Nucleus accumbens (tissue), 56 donors: ENCODE measurements at regions not wholly inside any gene's neighbourhood (a gene's known extent, or its start where the extent isn't known, plus 50 kb on each side); places are given as distances from the start of the nearest gene placed in this dataset.
"Not testable (repeated sequence)": the region's sequence is repeated elsewhere in the genome, so short reads cannot be mapped to it uniquely, and the experiment has no call there.

Experiments
- DNase-seq, 56 donors: peaks; one replicate each; lab custom pipeline; 2025; lab: John Stamatoyannopoulos, UW

- DNase-seq = no peak
Observed at GRCh38 chr6:92431502-92431901, 987.9 kb downstream of the EPHA7 start.

- DNase-seq = no peak
Observed at GRCh38 chr6:92428448-92428847, 990.9 kb downstream of the EPHA7 start.

GRCh38 chr6:92427453-92427852 lies 991.9 kb downstream of the EPHA7 start:
- DNase-seq = no peak

DNA sequence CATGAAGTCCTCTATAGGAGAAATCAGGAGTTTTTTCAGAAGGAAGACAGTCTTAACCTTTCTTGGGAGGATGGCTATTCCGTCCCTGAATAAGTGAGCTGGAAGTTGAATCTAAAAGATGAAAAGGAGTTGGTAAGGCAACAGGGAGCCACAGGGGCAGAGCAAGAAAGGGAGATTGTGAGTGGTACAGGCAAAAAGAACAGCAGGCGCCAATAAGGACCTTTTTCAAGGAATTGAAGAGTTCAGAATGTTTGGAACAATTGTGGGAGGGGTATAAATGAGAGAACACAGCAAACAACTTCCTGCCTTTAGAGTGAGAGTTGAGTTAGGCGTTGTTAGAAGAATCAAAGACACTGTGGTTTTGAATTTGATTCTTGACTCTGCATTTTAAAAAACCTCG lies 1003.7 kb downstream of the EPHA7 start:
- no peak for DNase-seq

DNA sequence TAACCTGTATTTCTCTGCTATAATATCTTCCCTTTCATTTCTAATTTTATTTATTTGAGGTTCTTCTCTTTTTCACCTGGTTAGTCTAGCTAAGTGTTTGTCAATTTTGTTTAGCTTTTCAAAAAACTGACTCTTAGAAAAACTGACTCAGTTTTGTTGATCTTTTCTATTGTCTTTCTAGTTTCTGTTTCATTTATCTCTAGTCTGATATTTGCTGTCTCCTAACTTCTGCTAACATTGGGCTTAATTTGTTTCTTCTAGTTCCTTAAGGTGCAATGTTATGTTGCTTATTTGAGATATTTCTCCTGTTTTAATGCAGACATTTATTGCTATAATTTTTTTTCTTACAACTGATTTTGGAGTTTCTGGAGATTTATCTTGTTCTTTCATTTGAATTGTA lies 1011.0 kb downstream of the EPHA7 start:
- no peak for DNase-seq

- no peak for DNase-seq
Observed at GRCh38 chr6:92404281-92404680, 1015.1 kb downstream of the EPHA7 start.

GRCh38 chr6:92399911-92400310 lies 1019.4 kb downstream of the EPHA7 start:
- no peak for DNase-seq

GRCh38 chr6:92388706-92389105 lies 1030.7 kb downstream of the EPHA7 start:
- DNase-seq = not testable (repeated sequence)

DNA sequence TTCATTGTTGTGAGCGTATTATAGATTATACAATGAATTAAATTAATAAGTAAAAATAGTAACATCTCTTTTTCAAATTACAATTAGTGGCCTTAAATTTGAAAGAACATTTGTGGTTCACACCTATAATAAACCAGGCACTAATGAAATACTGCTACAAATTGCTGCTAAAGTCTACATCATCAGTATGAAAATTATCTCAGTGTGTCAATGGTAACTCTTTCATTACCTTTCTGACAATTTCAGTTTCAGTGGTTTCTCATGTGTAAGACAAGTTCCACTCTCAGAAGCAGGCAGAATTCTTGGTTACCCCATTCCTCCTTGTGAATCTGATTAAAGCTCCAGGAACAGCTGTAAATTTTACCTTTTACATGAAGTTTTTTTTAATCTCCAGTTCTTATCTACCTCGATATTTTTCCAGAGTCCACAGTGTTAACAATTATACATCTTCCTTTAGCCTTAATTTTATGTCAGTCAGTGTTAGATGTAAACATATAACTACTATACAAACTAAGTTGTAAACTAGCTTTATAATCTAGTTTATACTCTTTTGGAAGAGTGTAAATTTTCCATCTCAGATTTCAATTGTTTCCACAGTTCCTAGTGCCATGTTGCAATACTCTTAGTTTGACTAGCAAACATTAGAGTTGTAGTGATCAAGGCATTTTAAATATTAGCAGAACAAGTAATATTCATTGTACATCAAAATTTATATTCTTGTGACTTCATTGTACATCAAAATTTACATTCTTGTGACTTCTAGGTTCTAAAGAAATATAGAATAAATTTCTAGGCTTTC lies 1038.4 kb downstream of the EPHA7 start:
- DNase-seq = no peak

DNA sequence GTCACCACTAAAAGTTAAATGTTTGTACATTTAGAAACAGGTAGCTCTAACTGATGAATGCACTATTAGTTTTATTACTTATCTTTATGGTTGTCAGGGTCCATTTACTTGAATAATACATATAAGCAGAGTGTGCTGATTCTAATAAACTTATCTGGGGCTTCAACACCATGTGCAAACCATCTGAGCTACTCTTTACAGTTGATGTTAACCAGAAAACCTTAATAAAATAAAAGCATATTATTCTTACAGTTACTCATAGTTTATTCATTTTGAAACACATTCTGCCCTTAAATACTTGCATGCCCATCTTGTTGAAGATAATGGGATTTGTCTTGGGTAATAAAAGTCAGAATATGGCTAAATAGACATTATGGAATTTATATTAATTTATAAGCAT lies 1042.2 kb downstream of the EPHA7 start:
- no peak for DNase-seq

- DNase-seq = peak in 1 of 56 donors; percentile 0
Observed at GRCh38 chr6:92376691-92377090, 1042.7 kb downstream of the EPHA7 start.

DNA sequence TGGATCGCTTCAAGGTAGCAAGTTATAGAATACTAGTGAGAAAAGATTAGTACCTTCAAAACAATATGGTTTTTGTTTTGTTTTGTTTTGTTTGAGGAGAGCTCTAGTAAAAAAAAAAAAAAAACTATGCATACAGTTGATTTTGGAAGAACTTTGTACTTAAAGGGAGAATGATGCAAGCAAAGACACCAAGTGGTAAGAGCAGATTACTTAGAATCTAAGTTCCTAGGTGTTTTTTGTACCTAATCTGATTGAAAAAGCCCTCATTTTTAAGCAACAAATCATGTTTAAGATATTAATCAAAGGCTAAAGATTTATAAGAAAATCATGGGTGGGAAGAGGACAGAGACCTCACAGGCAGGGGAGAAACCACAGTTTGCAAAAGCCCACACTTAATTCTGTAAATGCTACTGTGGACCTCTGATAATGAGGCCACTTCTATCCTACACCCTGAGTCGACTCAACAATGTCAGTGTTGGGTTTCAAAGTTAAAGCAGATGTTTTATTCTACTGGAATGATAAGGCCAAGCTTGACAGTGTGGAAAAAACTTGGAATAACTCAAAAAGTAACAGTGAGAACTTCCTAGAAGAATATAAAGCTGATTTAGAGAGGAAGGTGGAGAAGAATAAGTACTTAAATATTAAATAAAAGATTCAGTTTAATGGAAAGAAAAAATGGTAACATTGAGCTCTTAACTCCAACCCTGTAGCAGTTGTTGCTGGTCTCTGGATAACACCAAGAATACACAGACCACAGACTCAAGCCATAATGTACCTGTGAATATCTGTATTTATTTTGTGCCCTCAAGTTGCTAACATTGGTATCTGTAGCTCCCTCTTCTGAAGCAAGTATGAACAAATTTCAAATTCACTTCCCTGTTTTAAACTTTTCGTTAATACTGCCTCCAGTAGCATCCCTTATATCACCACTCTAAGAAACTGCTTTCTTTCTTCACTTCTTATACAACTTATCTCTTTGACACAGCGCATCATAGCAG lies 1047.8 kb downstream of the EPHA7 start:
- no peak for DNase-seq

- DNase-seq = no peak
Observed at GRCh38 chr6:92369309-92369708, 1050.0 kb downstream of the EPHA7 start.

- no peak for DNase-seq
Observed at GRCh38 chr6:92364948-92365541, 1054.3 kb downstream of the EPHA7 start.

GRCh38 chr6:92363111-92363510 lies 1056.2 kb downstream of the EPHA7 start:
- no peak for DNase-seq

DNA sequence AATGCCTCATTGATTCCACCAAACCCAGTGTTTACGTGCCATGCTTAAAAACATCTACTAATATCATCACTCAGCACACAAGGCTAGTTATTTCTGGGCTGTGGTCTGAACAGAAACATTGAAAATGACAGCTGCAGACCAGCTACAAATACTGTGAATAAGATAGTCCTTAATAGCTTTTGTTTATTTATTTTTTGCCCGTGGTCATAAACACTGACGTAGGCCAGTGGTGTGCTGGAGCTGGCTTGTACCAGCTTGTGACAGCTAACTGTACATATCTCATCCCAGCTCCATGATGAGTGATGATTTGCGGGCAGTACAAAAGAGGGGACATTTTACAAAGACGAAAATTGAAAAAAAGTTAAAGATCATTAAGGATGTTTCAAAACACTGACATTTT lies 1057.0 kb downstream of the EPHA7 start:
- DNase-seq = no peak

DNA sequence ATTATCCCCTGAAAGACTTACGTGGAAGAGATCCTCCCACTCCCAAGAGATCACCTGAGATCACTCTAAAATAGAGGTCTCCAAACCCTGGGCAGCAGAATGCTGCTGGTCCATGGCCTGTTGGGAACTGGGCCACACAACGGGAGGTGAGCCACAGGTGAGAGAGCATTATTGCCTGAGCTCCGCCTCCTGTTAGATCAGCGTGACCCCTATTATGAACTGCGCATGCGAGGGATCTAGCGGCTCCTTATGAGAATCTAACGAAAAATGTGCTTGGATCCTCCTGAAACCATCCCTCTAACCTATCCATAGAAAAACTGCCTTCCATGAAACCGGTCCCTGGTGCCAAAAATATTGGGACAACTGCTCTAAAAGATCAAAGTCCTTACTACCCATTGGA lies 1057.4 kb downstream of the EPHA7 start:
- no peak for DNase-seq

DNA sequence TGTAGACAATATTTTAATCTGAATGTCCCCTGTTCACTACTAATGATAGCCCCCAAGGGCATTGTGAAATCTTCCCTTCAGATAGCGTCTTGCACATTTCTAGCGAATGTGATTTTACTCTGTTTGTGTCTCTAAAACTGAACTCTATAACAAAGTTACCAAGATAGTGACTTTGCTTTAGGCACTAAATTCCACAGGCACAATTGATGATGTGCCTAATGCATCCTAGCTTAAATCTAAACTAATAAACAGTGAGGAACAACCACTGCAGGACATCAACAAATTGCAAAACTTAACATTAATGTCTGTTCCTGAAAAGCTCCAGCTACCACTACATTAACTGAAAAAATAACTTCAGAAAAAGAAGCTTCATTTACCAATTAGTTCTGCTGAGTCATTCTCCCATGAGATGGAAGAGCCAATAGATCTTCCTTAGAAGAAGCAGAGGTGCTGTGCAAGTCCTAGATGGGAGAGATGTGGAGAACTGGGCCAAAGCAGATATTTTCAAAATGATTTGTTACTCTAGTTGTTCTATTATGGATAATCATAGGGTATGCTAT lies 1065.0 kb downstream of the EPHA7 start:
- DNase-seq = no peak

GRCh38 chr6:92352130-92352529 lies 1067.2 kb downstream of the EPHA7 start:
- DNase-seq = no peak

GRCh38 chr6:92341201-92341600 lies 1078.2 kb downstream of the EPHA7 start:
- DNase-seq = no peak
